Fibroblast of peridontal ligament (primary cell): ENCODE measurements at regions not wholly inside any gene's neighbourhood (a gene's known extent, or its start where the extent isn't known, plus 50 kb on each side); places are given as distances from the start of the nearest gene placed in this dataset.

ENCODE experiments used
- DNase-seq: peaks from one replicate; pipeline ENCODE4 v3.0.0-alpha.2; 2010; ENCODE audit errors: extremely low read depth

DNA sequence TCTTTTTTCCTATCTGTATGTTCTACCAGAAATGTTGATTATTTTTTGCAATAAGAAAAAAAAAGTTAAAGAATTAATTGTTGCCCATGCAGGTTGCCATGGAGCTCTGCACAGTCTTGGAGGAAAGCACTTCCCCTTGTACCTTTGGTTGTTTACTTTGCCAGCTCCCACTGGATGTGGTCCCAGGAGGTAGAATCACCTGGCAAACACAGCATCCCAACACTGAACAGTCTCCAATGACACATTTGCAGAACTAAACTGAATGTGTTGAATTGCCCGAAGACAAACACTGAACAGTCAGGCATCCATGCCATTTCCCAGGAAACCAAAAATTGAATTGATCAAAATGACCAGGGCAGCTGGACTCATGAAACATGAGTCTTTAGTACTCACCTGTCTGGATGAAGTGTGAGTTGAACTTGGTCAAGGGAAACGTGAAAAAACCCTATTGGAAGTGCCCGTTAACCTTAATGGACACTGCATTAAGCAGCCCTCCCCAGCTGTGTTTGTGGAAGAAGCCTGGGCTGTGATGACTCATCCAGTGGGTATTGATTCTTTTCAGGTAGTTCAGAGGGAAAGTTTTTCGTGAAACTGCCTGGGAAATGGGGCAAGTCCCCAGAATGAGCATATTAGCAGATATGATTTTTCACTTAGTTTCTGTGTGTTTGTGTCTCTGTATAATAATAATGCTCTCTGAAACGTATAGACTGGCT is 284.7 kb upstream of the STT3B start:
- no peak for DNase-seq

GRCh38 chr3:31248563-31248992 is 284.1 kb upstream of the STT3B start:
- DNase-seq, result no peak

DNA sequence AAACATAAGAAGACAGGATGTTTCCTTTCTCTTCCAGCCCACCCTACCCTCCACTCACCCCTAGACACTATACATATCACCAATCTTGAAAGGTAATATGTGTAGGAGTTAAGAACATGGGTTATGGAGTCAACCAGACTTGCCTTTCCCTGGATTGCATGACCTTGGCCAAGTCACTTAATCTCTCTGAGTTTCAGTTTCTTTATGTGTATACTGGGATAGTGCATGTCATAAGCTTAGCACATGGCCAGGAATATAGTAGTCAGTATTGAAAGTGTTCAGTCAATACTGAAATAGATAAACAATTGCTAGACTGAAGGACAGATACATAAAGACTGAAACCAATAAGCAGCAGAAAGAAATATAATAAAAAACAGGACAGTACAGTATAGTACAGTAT is 283.2 kb upstream of the STT3B start:
- no peak for DNase-seq

DNA sequence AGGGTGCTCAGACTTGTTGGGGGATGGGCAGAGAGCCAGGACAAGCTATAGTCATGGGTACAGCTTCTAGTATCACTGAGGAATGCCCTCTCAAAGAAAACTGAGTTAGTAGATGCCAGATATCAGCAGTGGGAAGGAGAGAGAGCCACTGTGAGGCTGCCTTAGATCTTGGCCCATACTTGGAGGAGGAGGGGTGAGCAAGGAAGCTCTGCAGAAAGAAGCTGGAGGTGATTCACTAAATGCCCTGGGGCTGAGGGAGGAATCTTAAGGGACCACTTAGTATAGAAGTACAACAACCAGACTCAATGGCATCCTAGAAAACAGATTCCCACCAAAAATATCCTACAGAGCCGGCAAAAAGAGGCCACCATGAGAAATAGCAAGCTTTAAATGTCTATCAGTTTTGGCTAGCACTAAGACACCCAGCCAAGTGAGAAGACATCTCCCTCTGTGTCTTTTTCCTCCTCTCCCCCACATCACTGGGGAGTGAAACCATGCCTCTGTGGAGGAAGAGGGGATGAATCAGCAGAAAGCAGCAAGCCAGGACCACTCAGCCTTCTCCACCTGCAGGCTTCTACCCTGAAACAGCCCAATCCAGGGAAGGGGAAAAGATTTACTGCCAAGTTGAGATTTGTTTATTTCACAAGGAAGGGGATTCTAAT is 282.5 kb upstream of the STT3B start:
- no peak for DNase-seq

GRCh38 chr3:31251083-31251482 is 281.6 kb upstream of the STT3B start:
- no peak for DNase-seq

DNA sequence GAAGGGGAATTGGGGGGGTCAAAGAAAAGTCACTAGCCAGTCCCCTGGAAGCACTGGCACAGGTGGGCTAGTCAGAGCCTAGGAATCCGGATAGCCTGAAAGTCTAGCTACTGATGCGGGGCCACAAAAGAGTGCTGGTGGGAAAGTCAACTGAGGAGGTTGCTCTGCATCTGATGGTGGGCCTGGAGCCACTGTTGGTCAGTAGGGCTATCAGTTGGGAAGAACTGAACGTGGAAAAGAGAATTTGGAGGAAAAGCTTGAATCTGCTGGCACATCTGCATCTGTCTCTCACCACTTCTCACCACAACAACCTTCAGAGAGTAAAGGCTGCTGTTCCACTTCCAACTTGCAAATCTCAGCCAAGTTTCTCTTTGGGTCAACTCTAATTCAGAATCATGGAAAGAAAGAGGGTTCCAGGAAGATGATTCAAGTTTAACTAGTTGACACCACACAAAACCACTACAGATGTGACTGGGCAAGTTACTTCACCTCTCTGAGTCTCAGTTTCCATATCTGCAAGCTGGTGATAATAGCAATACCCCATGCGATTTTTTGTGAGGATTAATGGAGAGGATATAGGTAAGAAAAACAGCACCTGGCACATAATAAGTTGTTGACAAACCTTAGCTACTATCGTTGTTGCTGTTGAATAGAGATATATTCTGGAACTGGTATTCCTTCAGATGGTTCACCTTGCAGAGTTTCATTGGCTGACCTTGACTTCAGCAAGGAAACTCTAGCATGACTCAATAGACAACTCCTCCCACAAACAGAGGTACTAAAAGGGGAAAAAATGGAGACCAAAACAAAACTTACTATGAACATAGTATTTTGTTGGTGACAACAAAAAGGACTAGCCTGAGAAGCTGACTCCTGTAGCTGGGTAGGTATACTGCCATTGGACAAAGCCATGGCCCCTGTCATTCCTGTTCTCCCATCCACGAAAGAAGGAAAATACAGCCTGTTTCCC is 280.2 kb upstream of the STT3B start:
- no peak for DNase-seq

- DNase-seq, result no peak
Measured at GRCh38 chr3:31253782-31254181, 278.9 kb upstream of the STT3B start.

GRCh38 chr3:31254483-31254882 is 278.2 kb upstream of the STT3B start:
- DNase-seq, result no peak

- no peak for DNase-seq
Measured at GRCh38 chr3:31255007-31255581, 277.6 kb upstream of the STT3B start.

DNA sequence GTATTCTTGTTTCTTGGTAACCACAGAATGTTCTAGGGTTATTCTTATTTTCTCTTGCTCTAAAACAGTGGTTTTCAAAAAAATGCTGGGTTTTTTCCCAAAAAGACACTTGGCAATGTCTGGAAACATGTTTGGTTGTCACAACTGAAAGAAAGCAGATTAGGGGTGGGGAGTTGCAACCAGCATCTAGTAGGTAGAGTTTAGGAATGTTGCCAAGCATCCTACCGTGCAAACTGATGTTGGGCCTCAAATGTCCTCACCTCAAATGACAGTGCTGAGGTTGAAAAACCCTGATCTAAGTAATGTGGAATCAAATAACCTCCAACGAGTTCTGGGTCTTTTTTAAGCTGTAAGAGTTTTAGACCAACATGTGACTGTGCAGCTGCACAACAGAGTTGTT is 270.5 kb upstream of the STT3B start:
- DNase-seq, result no peak

- DNase-seq, result no peak
Measured at GRCh38 chr3:31263897-31264296, 268.8 kb upstream of the STT3B start.

DNA sequence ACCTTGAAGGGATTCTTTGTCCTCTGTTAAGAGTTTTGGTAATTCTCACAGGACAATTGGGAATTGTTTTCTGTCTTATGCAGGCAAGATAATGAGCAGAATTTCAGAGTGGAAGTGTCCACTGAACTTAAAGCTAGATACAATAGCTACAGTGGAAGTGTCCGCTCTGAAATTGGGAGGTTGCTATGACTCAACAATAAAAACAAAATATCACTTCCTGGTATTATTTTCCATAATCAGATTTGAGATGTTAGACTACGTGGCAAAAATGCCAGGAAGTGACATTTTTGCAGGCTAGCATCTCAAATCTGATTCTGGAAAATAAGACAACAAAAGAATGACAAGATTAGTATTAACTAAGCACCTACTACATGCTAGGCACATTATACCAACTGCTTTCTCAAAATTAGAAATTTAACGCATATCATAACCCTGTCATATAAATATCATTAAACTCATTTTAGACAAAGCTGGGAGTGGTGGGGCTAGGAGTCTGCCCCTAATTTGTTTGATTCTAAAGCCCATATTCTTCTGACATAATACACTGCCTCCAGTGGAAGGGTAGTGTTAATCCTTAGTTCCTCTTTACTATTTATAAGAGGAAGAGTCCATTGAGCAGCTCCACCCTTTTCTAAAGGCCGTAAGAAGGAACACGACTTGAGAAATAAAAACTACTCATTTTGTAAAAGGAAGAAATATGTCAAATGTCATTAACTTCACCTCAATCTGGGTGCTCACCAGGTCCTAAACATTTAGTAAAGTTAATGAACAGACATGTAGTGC is 266.9 kb upstream of the STT3B start:
- DNase-seq, result no peak

- no peak for DNase-seq
Measured at GRCh38 chr3:31268868-31269267, 263.9 kb upstream of the STT3B start.

- DNase-seq, result no peak
Measured at GRCh38 chr3:31270010-31270409, 262.7 kb upstream of the STT3B start.

GRCh38 chr3:31274326-31275024 is 258.2 kb upstream of the STT3B start:
- peak; percentile 24 for DNase-seq

GRCh38 chr3:31275038-31275572 is 257.6 kb upstream of the STT3B start:
- peak; percentile 56 for DNase-seq

GRCh38 chr3:31275583-31275982 is 257.1 kb upstream of the STT3B start:
- no peak for DNase-seq

DNA sequence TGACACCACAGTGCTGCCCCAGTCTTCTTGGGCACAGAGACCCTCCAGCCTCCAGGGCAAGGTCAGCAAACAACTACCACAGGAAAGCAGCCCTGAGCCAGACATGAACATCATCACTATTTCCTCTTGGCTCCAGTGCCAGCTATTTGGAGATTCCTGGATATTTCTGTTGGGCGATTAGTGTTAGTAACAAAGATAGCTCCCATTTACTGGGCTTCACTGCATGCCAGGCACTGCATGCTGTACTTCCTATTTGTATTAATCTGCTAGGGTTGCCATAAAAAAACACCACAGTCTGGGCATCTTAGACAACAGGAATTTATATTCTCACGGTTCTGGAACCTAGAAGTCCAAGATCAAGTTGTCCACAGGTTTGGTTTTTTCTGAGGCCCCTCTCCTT is 255.1 kb upstream of the STT3B start:
- no peak for DNase-seq

DNA sequence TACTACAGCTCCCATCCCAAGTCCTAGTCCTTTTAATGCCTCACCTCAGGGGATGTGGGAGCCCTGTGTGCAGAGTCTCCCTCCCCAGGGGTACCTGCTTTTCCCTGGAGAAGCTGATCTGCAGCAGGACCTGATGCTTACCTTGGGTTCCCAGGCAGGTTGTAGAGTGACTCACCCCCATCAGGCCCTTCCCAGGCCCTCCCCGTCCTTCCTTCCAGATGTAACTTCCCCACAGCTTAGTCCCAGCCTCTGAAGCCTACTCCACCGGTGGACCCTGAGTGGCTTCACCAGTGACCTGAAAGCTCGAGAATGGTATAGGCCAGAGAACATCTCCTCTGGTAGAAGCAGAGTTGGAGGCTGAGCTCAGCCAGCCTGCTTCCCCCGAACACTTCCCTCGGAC is 254.2 kb upstream of the STT3B start:
- DNase-seq, result no peak

DNA sequence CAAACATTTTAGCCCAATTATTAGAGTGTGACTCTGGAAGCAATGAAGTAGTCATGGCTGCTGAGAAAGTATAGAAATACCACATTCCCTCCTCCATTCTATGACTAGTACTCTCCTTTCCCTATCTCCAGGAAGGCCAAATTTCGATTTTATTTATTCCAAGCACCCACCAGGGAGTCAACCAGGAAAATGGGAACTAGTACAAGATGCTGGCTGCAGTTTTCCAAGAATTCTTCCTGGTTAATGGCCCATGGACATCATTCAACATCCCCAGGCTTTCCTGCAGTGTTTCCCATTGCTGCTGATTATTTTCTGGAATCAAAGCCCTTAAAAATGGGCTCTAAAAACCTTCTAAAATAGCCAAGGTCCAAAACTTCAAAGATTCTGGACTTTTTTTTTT is 247.9 kb upstream of the STT3B start:
- no peak for DNase-seq
